HG03108 (cell line): ENCODE measurements at regions not wholly inside any gene's neighbourhood (a gene's known extent, or its start where the extent isn't known, plus 50 kb on each side); places are given as distances from the start of the nearest gene placed in this dataset.
"Not testable (repeated sequence)": the region's sequence is repeated elsewhere in the genome, so short reads cannot be mapped to it uniquely, and the experiment has no call there.

Experiments
- ATAC-seq: cut with Tn5 transposase; IDR thresholded peaks from one replicate; pipeline ENCODE4 v1.9.1; 2021; ENCODE audit warnings: moderate library complexity; ENCODE audit not compliant: unreplicated experiment

DNA sequence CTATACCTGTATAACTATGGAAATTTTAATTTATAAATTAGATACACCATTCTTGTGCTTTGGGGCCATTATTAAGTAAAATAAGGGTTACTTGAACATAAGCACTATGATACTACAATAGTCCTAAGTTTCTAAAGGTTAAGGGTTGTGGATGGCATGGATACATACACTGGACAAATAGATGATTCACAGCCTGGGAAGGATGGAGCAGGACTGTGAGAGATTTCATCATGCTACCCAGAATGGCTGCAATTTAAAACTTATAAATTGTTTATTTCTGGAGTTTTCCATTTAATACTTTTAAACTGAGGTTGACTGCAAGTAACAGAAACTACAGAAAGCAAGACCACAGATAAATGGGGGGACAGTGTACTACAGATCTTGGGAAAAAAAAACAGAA lies 295.8 kb upstream of the ZNF804A start:
- no peak for ATAC-seq

DNA sequence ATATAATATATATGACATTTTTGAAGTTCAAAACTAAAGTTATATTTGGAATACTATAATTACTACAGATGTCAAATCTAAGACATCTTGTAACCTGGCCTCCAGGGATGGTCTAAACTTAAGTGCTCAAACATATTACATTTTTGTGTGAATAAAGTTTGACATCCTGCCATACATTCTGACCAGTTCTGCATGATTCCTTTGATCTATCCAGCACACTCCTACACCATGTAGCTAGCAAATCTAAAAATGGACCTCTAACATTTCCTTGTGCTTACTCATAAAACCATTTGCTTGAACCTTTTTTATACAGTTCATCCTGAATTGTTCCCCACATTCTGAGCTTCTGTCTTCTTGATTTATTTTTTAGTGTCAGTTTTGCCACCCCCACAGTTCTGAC lies 294.3 kb upstream of the ZNF804A start:
- no peak for ATAC-seq

DNA sequence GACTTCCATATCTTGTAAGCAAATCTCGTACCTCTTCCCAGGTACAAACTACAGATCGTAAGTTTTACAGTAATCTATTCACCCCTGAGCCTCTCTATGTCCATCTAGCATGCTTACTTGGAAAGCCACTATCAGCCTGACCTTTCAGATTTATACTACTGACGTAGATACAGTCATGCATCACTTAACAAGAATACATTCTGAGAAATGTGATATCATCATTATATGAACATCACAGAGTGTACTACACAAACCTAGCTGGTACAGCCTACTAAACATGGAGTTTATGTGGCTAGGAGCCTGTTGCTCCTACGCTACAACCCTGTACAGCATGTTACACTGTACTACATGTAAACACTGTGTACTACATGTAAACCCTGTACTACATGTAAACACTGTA lies 293.2 kb upstream of the ZNF804A start:
- no peak for ATAC-seq

DNA sequence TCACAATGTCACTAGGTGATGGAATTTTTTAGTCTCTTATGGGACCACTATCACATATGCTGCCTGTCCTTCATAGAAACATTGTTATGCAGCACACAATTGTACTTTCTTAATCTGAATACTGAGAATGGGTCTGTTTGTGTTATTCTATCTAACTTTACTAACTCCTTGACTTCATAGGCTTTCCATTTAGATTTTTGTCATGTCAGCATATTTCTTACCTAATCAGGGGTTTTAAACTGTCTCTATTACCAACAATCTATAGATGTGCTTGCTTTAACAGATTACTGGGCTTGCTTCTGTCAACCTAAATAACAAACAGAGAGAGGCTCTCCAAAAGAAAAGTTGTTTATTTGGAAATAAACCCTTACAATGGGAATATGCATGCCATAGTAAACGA lies 289.6 kb upstream of the ZNF804A start:
- no peak for ATAC-seq

DNA sequence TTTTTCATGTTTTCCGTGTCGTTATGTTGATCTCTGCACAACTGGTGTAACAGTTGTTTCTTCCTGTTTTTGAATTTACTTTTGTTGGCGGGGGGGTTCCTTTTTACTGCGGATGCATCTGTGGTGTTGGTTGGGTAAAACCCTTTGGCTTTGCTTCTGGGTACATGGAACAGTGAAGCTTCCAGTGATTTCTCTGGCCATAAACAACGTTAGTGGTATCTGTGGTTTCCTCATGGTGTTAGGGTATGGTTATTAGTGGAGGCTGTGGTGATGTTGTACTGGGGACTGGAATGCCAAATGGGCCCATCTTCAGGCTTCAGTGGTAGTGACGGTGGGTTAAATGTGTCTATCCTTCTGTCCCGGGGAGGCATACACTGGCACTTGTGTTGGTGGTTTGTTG lies 285.4 kb upstream of the ZNF804A start:
- no peak for ATAC-seq

DNA sequence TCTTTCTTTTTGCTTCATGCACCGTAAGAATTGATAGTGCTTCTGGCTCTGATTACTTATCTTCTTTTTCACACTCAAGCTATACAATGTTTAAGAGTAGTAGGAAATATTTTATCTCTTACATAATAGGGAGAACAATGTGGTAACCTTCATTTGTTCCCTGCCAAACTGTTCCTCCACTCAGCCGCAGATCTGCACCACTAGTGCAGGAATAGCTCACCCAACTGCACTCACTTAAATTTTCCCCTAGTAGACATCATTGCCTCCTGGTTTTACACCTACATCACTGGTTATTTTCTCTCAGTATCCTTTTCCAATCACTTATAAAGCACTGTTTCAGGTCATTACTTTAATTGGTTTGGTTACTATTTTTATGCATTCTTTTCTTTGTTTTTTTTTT lies 283.5 kb upstream of the ZNF804A start:
- no peak for ATAC-seq

DNA sequence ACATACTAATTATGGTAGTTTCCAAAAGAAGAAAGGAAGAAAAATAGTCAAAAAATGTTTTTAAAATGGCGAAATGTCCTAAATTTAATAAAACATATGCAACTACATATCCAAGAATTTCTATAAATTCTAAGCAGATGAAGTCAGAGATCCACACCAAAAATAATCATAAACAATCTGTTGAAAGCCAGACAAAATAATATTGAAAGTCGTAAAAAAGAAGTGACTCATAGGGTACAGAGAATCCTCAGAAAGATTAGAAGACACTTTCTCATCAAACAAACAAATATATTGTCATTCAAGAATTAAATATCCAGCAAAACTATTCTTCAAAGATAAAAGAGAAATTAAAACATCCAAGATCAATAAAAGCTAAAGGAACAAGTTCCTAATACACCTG lies 281.4 kb upstream of the ZNF804A start:
- no peak for ATAC-seq

DNA sequence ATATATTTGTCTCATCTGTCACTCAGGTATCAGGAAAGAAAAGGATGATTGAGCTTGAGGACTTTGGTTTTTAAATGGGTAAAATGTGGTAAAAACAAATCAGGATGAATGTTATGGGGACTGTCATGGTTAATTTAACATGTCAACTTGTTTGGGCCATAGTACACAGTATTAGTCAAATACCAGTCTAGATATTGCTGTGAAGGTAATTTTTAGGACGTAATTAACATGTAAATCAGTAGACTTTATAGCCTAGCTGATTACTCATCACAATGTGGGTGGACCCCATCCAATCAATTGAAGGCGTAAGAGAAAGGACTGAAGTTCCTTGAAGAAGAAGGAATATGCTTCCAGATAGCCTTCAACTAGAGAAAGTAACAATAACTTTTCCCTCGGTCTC lies 275.7 kb upstream of the ZNF804A start:
- ATAC-seq, result no peak

DNA sequence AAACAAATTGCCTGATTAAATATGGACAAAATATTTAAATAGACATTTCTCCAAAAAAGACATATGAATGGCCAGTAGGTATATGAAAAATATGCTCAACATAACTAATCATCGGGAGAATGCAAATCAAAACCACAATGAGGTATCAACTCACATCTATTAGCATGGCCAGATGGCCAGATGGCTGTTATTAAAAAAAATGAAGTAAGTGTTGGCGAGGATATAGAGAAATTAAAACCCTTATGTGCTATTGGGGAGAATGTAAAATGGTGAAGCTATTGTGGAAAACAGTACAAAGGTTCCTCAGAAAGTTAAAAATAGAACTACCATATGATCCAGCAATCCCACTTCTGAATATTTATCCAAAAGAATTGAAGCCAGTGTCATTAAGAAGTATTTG lies 272.3 kb upstream of the ZNF804A start:
- ATAC-seq, result no peak

DNA sequence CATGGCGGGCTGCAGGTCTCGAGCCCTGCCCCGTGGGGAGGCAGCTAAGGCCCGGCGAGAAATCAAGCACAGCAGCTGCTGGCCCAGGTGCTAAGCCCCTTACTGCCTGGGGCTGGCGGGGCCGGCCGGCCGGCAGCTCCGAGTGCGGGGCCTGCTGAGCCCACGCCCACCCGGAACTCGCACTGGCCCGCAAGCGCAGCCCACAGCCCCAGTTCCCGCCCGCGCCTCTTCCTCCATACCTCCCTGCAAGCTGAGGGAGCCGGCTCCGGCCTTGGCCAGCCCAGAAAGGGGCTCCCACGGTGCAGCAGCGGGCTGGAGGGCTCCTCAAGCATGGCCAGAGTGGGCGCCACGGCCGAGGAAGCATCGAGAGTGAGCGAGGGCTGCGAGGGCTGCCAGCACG lies 270.5 kb upstream of the ZNF804A start:
- not testable (repeated sequence) for ATAC-seq

DNA sequence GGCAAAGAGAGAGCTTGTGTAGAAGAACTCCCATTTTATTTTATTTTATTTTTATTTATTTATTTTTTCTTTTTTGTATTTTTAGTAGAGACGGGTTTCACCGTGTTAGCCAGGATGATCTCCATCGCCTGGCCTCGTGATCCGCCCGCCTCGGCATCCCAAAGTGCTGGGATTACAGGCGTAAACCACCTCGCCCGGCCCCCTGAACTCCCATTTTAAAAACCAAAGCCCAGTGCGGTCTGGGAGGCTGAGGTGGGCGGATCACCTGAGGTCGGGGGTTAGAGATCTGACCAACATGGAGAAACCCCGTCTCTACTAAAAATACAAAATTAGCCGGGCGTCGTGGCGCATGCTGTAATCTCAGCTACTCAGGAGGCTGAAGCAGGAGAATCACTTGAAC lies 267.8 kb upstream of the ZNF804A start:
- not testable (repeated sequence) for ATAC-seq

DNA sequence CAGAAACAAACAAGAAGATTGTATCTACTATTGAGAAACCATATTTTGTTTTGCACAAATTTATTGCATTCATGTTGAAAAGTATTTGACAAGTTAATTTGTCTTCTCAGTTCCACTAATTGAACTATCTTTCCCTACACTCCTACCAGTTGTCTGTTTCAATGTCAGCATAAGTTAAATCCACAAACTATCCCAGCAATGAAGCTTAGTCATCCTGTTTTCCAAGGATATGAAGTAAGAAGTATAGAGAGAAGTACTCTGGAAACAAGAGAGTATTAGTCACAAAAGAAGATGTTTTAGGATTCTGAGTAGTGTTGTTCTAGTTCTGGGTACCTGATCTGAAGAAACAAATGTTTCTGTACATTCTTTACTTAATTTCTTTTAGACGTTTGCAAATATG lies 261.6 kb upstream of the ZNF804A start:
- no peak for ATAC-seq

DNA sequence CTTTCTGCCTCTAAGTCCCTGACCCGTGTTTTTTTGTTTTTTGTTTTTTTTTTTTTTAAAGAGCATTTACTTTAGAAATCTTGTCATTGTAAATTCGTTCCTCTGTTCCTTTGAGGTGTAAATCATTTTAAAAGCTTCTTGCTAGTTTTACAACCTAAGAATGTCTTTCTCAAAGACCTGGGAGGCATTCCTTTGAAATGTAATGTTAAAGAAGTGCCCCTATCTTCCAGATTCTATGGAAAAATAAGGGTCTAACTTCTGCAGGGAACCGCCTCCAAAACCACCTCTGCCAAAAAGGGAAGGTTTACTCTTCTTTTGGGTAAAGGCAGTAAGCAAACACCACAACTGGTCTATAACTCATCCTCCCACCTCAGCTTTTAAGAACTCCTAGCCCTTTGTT lies 259.6 kb upstream of the ZNF804A start:
- no peak for ATAC-seq

DNA sequence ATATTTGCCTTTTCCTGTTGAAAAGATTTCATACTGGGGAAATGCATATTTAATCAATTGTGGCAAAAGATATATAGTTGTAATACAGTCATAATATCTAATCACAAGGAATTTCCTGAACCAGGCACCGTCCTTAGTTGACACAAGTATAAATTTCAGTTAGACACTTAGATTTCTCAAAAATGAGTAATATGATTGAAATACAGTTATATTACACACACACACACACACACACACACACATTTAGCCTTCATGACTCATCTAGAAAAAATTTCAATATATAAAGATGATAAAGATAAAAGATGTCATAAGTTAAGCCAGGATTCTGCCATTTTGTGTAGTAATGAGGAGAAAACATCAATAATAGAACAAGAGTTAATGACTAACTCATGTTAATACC lies 258.4 kb upstream of the ZNF804A start:
- no peak for ATAC-seq

DNA sequence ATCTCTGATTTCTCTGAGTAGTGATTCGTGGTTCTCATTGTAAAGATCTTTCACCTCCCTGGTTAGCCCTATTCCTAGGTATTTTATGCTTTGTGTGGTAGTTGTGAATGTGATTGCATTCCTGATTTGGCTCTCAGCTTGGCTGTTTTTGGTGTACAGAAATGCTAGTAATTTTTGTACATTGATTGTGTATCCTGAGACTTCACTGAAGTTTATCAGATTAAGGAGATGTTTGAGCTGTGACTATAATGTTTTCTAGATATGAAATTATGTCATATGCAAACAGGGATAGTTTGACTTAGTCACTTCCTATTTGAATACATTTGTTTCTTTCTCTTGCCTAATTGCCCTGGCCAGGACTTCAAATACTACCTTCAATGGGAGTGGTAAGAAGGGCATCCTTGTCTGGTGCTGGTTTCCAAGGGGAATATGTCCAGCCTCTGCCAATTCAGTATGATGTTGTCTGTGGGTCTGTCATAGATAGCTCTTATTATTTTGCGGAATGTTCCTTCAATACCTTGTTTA lies 251.9 kb upstream of the ZNF804A start:
- no peak for ATAC-seq

DNA sequence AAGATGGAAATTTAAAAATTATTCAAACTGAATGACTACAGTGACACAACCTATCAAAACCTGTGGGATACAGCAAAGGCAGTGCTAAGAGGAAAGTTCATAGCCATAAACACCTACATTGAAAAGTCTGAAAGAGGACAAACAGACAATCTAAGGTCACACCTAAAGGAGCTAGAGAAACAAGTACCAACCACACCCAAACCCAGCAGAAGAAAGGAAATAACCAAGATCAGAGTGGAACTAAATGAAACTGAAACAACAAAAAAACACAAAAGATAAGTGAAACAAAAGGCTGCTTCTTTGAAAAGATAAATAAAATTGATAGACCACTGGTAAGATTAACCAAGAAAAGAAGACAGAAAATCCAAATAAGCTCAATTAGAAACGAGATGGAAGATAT lies 247.2 kb upstream of the ZNF804A start:
- ATAC-seq, result no peak

DNA sequence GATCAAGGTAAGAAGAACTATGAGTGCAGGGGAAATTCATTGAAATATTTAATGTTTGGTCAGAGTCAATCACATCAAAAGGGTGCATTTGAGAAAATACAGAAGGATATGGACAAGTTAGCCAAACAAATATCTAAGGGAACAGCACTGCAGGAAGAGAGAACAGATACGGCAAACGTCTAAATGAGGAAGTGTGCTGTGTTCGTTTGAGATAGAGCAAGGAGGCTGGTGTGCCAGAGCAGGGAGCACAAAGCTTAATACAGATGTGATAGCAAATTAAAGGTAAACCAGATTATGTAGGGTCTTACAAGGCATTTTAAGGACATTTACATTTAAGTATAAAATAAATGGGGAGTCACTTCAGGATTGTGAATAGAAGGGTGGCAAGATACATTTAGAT lies 241.3 kb upstream of the ZNF804A start:
- ATAC-seq, result no peak

DNA sequence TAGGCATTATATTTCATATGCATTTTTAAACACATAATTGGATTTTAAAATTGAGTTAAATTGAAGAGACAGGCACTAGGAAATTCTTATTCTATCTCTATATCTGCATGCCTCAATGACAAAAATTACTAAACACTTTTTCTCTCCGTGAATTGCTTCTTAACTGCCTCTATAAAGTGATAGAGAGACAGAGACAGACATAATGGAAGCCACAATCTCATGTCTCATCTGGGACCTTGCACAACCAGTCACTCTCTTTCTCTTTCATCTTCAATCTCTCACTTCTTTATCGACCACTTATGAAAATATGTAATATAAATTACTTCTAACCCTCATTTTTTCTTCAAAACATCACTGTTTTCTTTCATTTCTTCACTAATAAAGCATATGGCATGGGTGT lies 238.9 kb upstream of the ZNF804A start:
- no peak for ATAC-seq

DNA sequence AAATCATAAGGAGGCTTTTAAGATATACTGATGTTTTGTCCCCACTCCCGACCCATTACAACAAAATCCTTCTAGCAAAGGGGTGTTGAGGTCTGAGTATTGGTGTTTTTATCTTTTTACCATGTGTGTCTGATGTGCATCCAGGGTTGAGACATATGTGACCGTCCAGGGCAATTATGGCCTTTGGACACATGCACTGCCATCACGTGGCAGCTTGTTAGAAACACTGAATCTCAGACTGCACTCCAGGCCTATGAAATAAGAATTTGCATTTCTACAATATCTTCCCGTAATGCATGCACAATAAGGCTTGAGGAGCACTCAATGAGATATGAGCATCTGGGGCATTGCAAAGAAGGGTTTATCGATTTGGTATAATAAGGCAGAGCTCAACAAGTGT lies 235.1 kb upstream of the ZNF804A start:
- no peak for ATAC-seq

DNA sequence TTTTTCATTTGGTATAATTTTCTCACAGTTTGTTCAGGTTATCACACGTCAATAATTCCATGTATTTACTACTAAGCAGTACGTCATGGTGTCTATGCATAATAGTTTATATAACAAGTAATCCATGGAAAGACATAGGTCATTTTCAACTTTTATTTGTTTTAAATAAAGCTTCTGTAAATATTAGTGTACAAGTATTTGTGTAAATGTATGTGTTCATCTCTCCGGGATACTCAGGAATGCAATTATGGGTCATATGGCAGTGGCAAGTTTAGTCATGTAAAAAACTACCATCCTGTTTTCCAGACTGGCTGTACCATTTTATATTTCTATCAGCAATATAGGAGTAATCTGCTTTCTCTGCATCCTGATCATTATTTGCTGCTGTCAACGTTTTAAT lies 231.1 kb upstream of the ZNF804A start:
- no peak for ATAC-seq

DNA sequence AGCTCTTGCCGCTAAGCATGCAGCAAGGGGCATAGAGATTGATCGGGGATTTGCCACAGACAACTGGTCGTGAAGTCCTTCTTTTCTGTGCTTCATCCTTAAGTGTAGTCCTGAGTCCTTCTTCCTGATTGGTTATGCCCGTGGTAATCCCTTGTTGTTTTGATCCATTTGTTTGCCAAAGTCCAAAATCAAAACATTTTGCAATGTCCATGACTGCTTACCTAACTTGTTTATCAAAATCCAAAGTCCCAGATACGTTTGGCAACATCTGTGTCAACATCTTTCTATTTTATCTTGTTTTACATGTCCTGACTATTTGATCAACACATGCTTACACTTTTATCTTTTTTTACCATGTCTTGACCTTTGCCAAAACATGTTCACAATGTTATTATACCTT lies 229.0 kb upstream of the ZNF804A start:
- ATAC-seq, result no peak

DNA sequence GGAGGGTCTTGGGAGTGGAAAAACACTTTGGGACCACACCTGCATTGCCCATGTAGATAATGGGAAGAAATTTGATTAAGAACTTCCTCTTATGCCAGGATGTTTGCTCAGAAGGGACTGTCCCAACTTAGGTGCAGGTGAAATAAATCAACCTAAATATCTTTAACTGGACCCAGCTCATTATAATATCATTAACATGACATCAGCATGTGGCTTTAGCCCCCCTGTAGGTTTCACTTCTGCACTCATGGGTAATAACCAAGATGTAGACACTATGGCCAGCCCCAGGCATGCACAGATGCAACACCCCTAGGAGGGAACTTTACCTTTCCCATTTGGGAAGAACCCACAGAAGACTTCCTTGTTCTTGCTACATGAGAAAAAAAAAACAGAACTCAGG lies 227.4 kb upstream of the ZNF804A start:
- ATAC-seq, result no peak

DNA sequence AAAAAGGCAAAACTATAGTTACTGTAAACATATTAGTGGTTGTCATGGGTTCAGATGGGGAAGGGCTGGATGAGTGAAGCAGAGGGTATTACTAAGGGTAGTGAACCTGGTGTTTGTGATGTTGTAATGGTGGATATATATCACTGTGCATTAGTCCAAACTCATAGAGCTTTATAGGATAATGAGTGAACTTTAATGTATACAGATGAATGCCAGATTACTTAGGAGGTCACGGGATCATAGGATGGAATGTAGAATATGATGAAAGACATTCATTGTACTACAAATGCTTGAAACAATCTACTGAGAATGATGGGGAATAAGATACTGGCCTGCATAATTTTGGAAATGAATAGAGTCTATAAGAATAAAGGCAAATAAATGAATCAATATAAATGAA lies 226.7 kb upstream of the ZNF804A start:
- no peak for ATAC-seq

DNA sequence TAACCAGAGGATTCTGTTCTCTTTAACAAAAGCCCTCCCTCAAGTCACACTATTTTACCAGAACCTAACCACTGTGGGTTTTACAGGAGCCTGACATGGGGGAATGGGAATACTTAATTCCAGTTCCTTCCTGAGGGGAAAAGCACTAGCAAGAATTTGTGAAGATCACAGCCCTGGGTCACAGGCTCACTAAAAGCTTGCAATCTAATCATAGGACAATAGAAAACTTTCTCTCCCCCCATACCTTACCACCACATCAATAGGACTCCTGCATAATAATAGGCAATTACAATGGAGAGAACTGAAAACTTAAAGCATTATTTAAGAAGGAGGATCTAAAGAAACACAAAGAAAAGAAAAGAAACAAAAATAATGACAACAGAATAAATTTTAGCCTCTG lies 225.8 kb upstream of the ZNF804A start:
- no peak for ATAC-seq
